Endothelial cell of umbilical vein (primary cell): ENCODE measurements at regions not wholly inside any gene's neighbourhood (a gene's known extent, or its start where the extent isn't known, plus 50 kb on each side); places are given as distances from the start of the nearest gene placed in this dataset.

Experiments used
- EZH2 ChIP-seq: IDR thresholded peaks from 2 replicates; pipeline ENCODE4 v1.6.1; 2012; ENCODE audit warnings: borderline replicate concordance, low read depth, mild to moderate bottlenecking, moderate library complexity, low read length, inconsistent platforms; ENCODE audit not compliant: severe bottlenecking
- GATA2 ChIP-seq: IDR thresholded peaks from 2 replicates; pipeline ENCODE4 v1.7.0; 2011; ENCODE audit warnings: low read depth, mild to moderate bottlenecking, moderate library complexity, mixed read lengths, low read length; ENCODE audit not compliant: insufficient read length, insufficient read depth
- POLR2A ChIP-seq: IDR thresholded peaks from 2 replicates; pipeline ENCODE4 v1.6.1; 2012; ENCODE audit warnings: low read depth, mild to moderate bottlenecking, control low read depth, low read length
- POLR2AphosphoS5 ChIP-seq: IDR thresholded peaks from 2 replicates; pipeline ENCODE4 v1.6.1; 2012; ENCODE audit warnings: low read depth, mild to moderate bottlenecking, control low read depth, low read length, moderate library complexity; ENCODE audit not compliant: insufficient read depth
- TF ChIP-seq, protein P1 (sequence below), 2 donors: IDR thresholded peaks; 1 replicate in 1 of 2; 2 replicates in 1 of 2; pipeline ENCODE4 v1.5.1; 2011; ENCODE audit warnings: low read length in 2 of 2, mild to moderate bottlenecking in 2 of 2, moderate library complexity in 2 of 2, control low read depth in 1 of 2, inconsistent platforms in 1 of 2, low read depth in 1 of 2; ENCODE audit not compliant: insufficient read depth in 1 of 2; ENCODE audit errors: extremely low read depth in 1 of 2

DNA sequence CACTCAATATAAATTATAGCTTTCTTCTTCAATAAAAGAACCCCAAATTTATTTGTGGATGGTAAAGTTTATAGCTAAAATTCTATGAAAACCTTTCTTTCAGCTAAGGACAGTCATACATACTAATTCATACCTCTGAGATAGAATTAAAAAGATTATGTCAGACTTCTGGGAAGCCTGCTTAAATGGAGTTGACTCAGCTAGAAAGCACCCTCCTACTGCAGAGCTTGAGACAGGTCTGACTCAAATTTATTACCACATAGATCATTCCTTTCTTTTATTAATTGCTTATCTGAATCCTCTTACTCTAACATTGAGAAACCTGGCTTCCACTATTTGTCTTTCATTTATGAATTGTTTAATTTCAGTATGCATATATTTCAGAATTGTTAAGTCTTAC lies 1007.0 kb upstream of the LRFN5 start:
- TF ChIP-seq, protein P1, sequence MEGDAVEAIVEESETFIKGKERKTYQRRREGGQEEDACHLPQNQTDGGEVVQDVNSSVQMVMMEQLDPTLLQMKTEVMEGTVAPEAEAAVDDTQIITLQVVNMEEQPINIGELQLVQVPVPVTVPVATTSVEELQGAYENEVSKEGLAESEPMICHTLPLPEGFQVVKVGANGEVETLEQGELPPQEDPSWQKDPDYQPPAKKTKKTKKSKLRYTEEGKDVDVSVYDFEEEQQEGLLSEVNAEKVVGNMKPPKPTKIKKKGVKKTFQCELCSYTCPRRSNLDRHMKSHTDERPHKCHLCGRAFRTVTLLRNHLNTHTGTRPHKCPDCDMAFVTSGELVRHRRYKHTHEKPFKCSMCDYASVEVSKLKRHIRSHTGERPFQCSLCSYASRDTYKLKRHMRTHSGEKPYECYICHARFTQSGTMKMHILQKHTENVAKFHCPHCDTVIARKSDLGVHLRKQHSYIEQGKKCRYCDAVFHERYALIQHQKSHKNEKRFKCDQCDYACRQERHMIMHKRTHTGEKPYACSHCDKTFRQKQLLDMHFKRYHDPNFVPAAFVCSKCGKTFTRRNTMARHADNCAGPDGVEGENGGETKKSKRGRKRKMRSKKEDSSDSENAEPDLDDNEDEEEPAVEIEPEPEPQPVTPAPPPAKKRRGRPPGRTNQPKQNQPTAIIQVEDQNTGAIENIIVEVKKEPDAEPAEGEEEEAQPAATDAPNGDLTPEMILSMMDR (IDR thresholded peaks at IDR 0.05; ENCODE audit: extremely low read depth in 1 of 2, insufficient read depth in 1 of 2, low read depth in 1 of 2, low read length in 2 of 2): no peak
- no peak for TF ChIP-seq POLR2A
- TF ChIP-seq POLR2AphosphoS5: no peak
- TF ChIP-seq EZH2: no peak
- no peak for TF ChIP-seq GATA2
